ENCODE measurements at regions not wholly inside any gene's neighbourhood (a gene's known extent, or its start where the extent isn't known, plus 50 kb on each side); places are given as distances from the start of the nearest gene placed in this dataset.
"Not testable (repeated sequence)": the region's sequence is repeated elsewhere in the genome, so short reads cannot be mapped to it uniquely, and the experiment has no call there.

GRCh38 chr1:191508239-191508638 lies 650.0 kb upstream of the RGS18 start:
- Mint-ChIP-seq H3K27ac (no peak overlapping the region), H3K4me3 (no peak overlapping the region)

GRCh38 chr1:191511480-191511879 lies 646.8 kb upstream of the RGS18 start:
- not testable (repeated sequence) for DNase-seq (ENCODE audit: low spot score); H3K4me1 Mint-ChIP-seq; H4K20me1 ChIP-seq (ENCODE audit: low read depth); H3K27me3 ChIP-seq; H3K36me3 ChIP-seq; H3K27ac ChIP-seq; H3K9ac ChIP-seq; H3F3A ChIP-seq (ENCODE audit: low read depth); H3K79me2 ChIP-seq (ENCODE audit: low read depth); H2AFZ ChIP-seq (replicated peaks); H3K4me2 ChIP-seq; H3K9me3 Mint-ChIP-seq; H3K36me3 Mint-ChIP-seq; H3K4me3 ChIP-seq; H3K9me3 ChIP-seq (ENCODE audit: low read depth); H3K27ac Mint-ChIP-seq; H3K27me3 Mint-ChIP-seq (ENCODE audit: insufficient read depth, low read depth); H3K4me3 Mint-ChIP-seq; H3K4me1 ChIP-seq

More at GRCh38 chr1:191508239-191508638, 650.0 kb upstream of the RGS18 start:
- H3K4me3 ChIP-seq = no peak overlapping the region
- H3F3A ChIP-seq (ENCODE audit: low read depth) = no peaks in the 10 kb centered on the region
- no peaks in the 10 kb centered on the region for H3K79me2 ChIP-seq (ENCODE audit: low read depth)
- H3K9me3 ChIP-seq (ENCODE audit: low read depth) = no peaks in the 10 kb centered on the region
- no peaks in the 10 kb centered on the region for H3K36me3 ChIP-seq
- no peak for DNase-seq (ENCODE audit: low spot score)
- TF ChIP-seq EZH2phosphoT487 (IDR thresholded peaks at IDR 0.05) = no peak
- TF ChIP-seq EZH2 (IDR thresholded peaks at IDR 0.05) = no peak
- TF ChIP-seq CTCF (IDR thresholded peaks at IDR 0.05) = no peak
- H3K27me3 Mint-ChIP-seq (ENCODE audit: insufficient read depth, low read depth) = no peaks in the 10 kb centered on the region
- H4K20me1 ChIP-seq (ENCODE audit: low read depth) = no peaks in the 10 kb centered on the region
- no peak overlapping the region for H3K9ac ChIP-seq
- no peak overlapping the region for H3K4me2 ChIP-seq
- H3K4me1 Mint-ChIP-seq = no peaks in the 10 kb centered on the region
- no peaks in the 10 kb centered on the region for H3K27me3 ChIP-seq
- H3K27ac ChIP-seq = no peak overlapping the region
- no peaks in the 10 kb centered on the region for H3K4me1 ChIP-seq
- H2AFZ ChIP-seq (replicated peaks) = no peak overlapping the region
- H3K36me3 Mint-ChIP-seq = peaks cover 3% of the 10 kb centered on the region
- H3K9me3 Mint-ChIP-seq = peaks cover 6% of the 10 kb centered on the region

- H3K9me3 ChIP-seq (ENCODE audit: low read depth) = no peaks in the 10 kb centered on the region
- no peak overlapping the region for H2AFZ ChIP-seq (replicated peaks)
- H3K36me3 ChIP-seq = no peaks in the 10 kb centered on the region
- H3K9me3 Mint-ChIP-seq = peaks cover 4% of the 10 kb centered on the region
- H3K4me1 ChIP-seq = no peaks in the 10 kb centered on the region
- H3K9ac ChIP-seq = no peak overlapping the region
- peaks cover 4% of the 10 kb centered on the region for H3K27me3 Mint-ChIP-seq (ENCODE audit: insufficient read depth, low read depth)
- H3K4me3 Mint-ChIP-seq = no peak overlapping the region
- no peak overlapping the region for H3K4me3 ChIP-seq
- H3K27me3 ChIP-seq = no peaks in the 10 kb centered on the region
- H3K27ac Mint-ChIP-seq = no peak overlapping the region
- H3K4me1 Mint-ChIP-seq = no peaks in the 10 kb centered on the region
- no peak for DNase-seq (ENCODE audit: low spot score)
- no peaks in the 10 kb centered on the region for H4K20me1 ChIP-seq (ENCODE audit: low read depth)
- H3K27ac ChIP-seq = no peak overlapping the region
- peak; percentile 16 for TF ChIP-seq CTCF (IDR thresholded peaks at IDR 0.05)
- TF ChIP-seq EZH2phosphoT487 (IDR thresholded peaks at IDR 0.05) = no peak
- TF ChIP-seq EZH2 (IDR thresholded peaks at IDR 0.05) = no peak
- H3F3A ChIP-seq (ENCODE audit: low read depth) = no peaks in the 10 kb centered on the region
- H3K4me2 ChIP-seq = no peak overlapping the region
- H3K36me3 Mint-ChIP-seq = peaks cover under 1% of the 10 kb centered on the region
- H3K79me2 ChIP-seq (ENCODE audit: low read depth) = no peaks in the 10 kb centered on the region
Observed at GRCh38 chr1:191517826-191518225, 640.4 kb upstream of the RGS18 start.

GRCh38 chr1:191519519-191519918 lies 638.7 kb upstream of the RGS18 start:
- no peaks in the 10 kb centered on the region for H4K20me1 ChIP-seq (ENCODE audit: low read depth)
- H3K9me3 ChIP-seq (ENCODE audit: low read depth) = no peaks in the 10 kb centered on the region
- H3K4me3 ChIP-seq = no peak overlapping the region
- Mint-ChIP-seq H3K27me3 (ENCODE audit: insufficient read depth, low read depth) (no peaks in the 10 kb centered on the region), H3K27ac (no peak overlapping the region), H3K4me1 (no peaks in the 10 kb centered on the region), H3K36me3 (no peaks in the 10 kb centered on the region), H3K4me3 (no peak overlapping the region), H3K9me3 (no peaks in the 10 kb centered on the region)
- no peak for DNase-seq (ENCODE audit: low spot score)
- H2AFZ ChIP-seq (replicated peaks) = no peak overlapping the region
- no peaks in the 10 kb centered on the region for H3F3A ChIP-seq (ENCODE audit: low read depth)
- TF ChIP-seq EZH2phosphoT487 (IDR thresholded peaks at IDR 0.05) (no peak), EZH2 (IDR thresholded peaks at IDR 0.05) (no peak), CTCF (IDR thresholded peaks at IDR 0.05) (no peak)
- no peaks in the 10 kb centered on the region for H3K4me1 ChIP-seq
- no peaks in the 10 kb centered on the region for H3K36me3 ChIP-seq
- H3K79me2 ChIP-seq (ENCODE audit: low read depth) = no peaks in the 10 kb centered on the region
- H3K27me3 ChIP-seq = no peaks in the 10 kb centered on the region
- H3K4me2 ChIP-seq = no peak overlapping the region
- H3K9ac ChIP-seq = no peak overlapping the region
- no peak overlapping the region for H3K27ac ChIP-seq
